DOHH2 (cell line): ENCODE measurements at regions not wholly inside any gene's neighbourhood (a gene's known extent, or its start where the extent isn't known, plus 50 kb on each side); places are given as distances from the start of the nearest gene placed in this dataset.

Experiments
- EZH2phosphoT487 ChIP-seq: fragments of 200-600 bp; sonication (generic); IDR thresholded peaks from 2 replicates; pipeline ENCODE4 v1.6.1; 2017; ENCODE audit warnings: borderline replicate concordance, mild to moderate bottlenecking, antibody characterized with exemption, low read length, moderate library complexity, mixed read lengths
- TF ChIP-seq, protein P1 (sequence below): fragments of 200-600 bp; sonication (generic); IDR thresholded peaks from one replicate; pipeline ENCODE4 v1.5.1; 2014; ENCODE audit warnings: antibody characterized with exemption, mild to moderate bottlenecking, low read depth, low read length; ENCODE audit not compliant: poor library complexity, severe bottlenecking

DNA sequence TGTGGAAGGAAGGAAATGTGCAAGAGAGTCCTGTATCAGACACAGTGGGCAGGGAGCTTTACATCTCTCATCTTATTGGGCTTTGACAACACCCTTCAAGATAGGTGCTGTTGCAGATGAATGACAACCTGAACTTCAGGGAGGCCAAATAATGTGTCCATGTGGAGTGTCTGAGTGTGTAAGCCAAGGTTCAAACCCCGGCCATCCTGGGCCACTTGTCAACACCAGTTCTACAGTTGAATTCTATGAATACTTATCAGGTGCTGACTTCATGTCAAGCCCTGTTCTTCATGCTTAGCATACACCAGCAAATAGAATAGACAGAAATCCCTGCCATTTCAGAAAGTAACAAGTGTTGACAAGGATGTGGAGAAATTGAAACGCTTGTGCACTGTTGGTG, 354.4 kb downstream of the KCNRG start:
- TF ChIP-seq, protein P1, sequence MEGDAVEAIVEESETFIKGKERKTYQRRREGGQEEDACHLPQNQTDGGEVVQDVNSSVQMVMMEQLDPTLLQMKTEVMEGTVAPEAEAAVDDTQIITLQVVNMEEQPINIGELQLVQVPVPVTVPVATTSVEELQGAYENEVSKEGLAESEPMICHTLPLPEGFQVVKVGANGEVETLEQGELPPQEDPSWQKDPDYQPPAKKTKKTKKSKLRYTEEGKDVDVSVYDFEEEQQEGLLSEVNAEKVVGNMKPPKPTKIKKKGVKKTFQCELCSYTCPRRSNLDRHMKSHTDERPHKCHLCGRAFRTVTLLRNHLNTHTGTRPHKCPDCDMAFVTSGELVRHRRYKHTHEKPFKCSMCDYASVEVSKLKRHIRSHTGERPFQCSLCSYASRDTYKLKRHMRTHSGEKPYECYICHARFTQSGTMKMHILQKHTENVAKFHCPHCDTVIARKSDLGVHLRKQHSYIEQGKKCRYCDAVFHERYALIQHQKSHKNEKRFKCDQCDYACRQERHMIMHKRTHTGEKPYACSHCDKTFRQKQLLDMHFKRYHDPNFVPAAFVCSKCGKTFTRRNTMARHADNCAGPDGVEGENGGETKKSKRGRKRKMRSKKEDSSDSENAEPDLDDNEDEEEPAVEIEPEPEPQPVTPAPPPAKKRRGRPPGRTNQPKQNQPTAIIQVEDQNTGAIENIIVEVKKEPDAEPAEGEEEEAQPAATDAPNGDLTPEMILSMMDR, result no peak
- no peak for TF ChIP-seq EZH2phosphoT487
